ENCODE measurements at regions not wholly inside any gene's neighbourhood (a gene's known extent, or its start where the extent isn't known, plus 50 kb on each side); places are given as distances from the start of the nearest gene placed in this dataset.
"Not testable (repeated sequence)": the region's sequence is repeated elsewhere in the genome, so short reads cannot be mapped to it uniquely, and the experiment has no call there.

- no peak for DNase-seq (ENCODE audit: low read depth)
Observed at GRCh38 chr20:5390720-5391119, 74.0 kb upstream of the PROKR2 start.

- not testable (repeated sequence) for DNase-seq (ENCODE audit: low read depth)
Observed at GRCh38 chr20:5386846-5387245, 70.1 kb upstream of the PROKR2 start.

- DNase-seq (ENCODE audit: low read depth) = not testable (repeated sequence)
Observed at GRCh38 chr20:5381527-5381926, 64.8 kb upstream of the PROKR2 start.

- no peak for DNase-seq (ENCODE audit: low read depth)
Observed at GRCh38 chr20:5377484-5377883, 60.7 kb upstream of the PROKR2 start.

GRCh38 chr20:5376228-5376627 lies 59.5 kb upstream of the PROKR2 start:
- no peak for DNase-seq (ENCODE audit: low read depth)

- no peak for DNase-seq (ENCODE audit: low read depth)
Observed at GRCh38 chr20:5374171-5374570, 57.4 kb upstream of the PROKR2 start.

GRCh38 chr20:5372371-5372770 lies 55.6 kb upstream of the PROKR2 start:
- DNase-seq (ENCODE audit: low read depth) = no peak

- DNase-seq (ENCODE audit: low read depth) = no peak
Observed at GRCh38 chr20:5369629-5370028, 52.9 kb upstream of the PROKR2 start.
